AG10803 (cell line): ENCODE measurements at regions not wholly inside any gene's neighbourhood (a gene's known extent, or its start where the extent isn't known, plus 50 kb on each side); places are given as distances from the start of the nearest gene placed in this dataset.

Experiments used
- DNase-seq: peaks from one replicate; pipeline ENCODE4 v3.0.0; 2010; ENCODE audit warnings: low read depth
- H3K4me3 ChIP-seq: 2 replicates; pipeline ENCODE4 v1.5.1; 2011; ENCODE audit warnings: mild to moderate bottlenecking, low read length, control low read depth
- CTCF ChIP-seq: conservative IDR thresholded peaks from 2 replicates; pipeline ENCODE4 v1.5.1; 2011; ENCODE audit warnings: mild to moderate bottlenecking, low read length, control low read depth, inconsistent platforms

DNA sequence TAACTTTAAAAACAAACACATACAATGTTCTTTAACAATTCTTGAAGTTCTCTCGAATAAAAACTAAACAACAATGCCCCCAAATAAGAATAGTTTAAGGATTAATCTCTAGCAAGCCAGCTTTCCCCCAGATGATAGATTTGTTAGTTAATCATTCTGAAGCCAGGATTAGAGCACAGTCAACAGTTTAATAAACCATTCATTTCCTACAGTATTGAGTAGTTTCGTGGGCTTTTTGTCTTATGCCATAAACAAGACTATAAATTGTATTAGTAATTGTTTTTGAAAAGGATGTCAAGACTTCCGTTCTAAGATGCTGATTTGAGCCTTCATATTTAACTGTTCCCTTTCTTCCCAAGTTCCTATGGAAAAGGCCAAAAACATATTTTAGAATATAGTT is 136.6 kb downstream of the PIK3R1 start:
- H3K4me3 ChIP-seq = no peak overlapping the region
- DNase-seq = no peak
- no peak for TF ChIP-seq CTCF

GRCh38 chr5:68353605-68354004 is 138.0 kb downstream of the PIK3R1 start:
- H3K4me3 ChIP-seq = no peak overlapping the region
- TF ChIP-seq CTCF = no peak
- DNase-seq = no peak

GRCh38 chr5:68354315-68354714 is 138.8 kb downstream of the PIK3R1 start:
- TF ChIP-seq CTCF = no peak
- no peak overlapping the region for H3K4me3 ChIP-seq
- no peak for DNase-seq

DNA sequence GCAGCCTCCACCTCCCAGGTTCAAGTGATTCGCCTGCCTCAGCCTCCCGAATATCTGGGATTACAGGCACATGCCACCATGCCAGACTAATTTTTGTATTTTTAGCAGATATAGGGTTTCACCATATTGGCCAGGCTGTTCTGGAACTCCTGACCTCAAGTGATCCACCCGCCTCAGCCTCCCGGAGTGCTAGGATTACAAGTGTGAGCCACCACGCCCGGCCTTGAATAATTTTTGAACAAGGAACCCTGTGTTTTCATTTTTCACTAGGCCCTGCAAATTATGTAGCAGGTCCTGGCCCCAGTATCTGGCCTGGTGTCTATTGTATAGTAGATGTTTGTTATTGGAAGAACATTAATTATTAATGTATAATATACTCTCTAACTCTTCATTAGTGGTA is 140.7 kb downstream of the PIK3R1 start:
- no peak overlapping the region for H3K4me3 ChIP-seq
- no peak for TF ChIP-seq CTCF
- no peak for DNase-seq

DNA sequence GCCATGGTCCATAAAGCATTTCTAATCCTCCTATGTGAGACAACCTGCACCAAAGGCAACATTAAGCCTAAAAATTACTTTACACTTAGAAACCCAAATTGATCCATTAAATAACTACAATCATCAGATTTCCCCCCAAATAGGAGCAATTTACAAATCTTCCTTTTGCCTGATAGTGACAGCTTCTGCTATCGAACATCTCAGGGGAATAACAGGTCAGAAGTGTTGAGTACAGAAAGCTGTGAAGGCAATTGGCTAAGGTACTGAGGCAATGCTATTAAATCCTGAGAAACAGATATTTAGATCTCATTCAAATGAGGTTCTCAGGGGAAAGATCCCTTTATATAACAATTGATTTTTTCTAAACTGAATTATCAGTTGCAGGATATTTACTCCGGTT is 141.1 kb downstream of the PIK3R1 start:
- DNase-seq = no peak
- TF ChIP-seq CTCF = no peak
- no peak overlapping the region for H3K4me3 ChIP-seq

GRCh38 chr5:68359699-68360098 is 144.1 kb downstream of the PIK3R1 start:
- DNase-seq = no peak
- no peak for TF ChIP-seq CTCF
- no peak overlapping the region for H3K4me3 ChIP-seq

DNA sequence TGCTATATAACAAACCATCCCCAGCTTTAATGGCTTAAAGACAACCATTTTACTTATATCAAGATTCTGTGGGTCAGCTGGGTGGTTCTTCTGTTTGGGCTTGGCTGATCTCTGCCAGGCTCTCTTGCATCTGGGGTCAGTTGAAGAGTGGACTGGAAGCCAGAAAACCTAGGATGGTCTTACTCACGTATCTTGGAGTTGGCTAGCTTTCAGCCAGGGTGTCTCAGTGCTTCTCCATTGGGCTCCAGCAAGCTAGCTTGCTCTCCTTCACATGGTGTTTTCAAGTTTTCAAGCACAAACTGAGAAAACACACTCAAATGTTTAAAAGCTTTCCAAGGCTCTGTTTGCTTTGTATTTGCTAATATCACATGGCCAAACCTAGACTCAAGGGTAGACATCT is 146.8 kb downstream of the PIK3R1 start:
- no peak for TF ChIP-seq CTCF
- no peak overlapping the region for H3K4me3 ChIP-seq
- no peak for DNase-seq
